H1 (cell line): ENCODE measurements at regions not wholly inside any gene's neighbourhood (a gene's known extent, or its start where the extent isn't known, plus 50 kb on each side); places are given as distances from the start of the nearest gene placed in this dataset.

Experiments
- CTCF ChIA-PET: fragments of 300-600 bp; sonication (Branson Sonifier 250); formaldehyde crosslinking; loops from one replicate; lab custom pipeline; 2021; ENCODE audit not compliant: partially characterized antibody; lab: Charles Lee
- POLR2A ChIA-PET: fragments of 300-600 bp; sonication (Branson Sonifier 250); formaldehyde crosslinking; loops from one replicate; lab custom pipeline; 2021; ENCODE audit warnings: inconsistent platforms; ENCODE audit not compliant: partially characterized antibody; lab: Charles Lee
- DNase-seq, 2 experiments: peaks; one replicate each; pipeline versions ENCODE4 v3.0.0 to v3.0.0-alpha.2; 2010 to 2022; ENCODE audit warnings: low spot score in 2 of 2, low read depth in 1 of 2, mixed read lengths in 1 of 2
- FAIRE-seq: peaks from 2 replicates; lab custom pipeline; 2011; peaks lifted over from hg19 to GRCh38; lab: Jason Lieb, UNC
- H2AFZ ChIP-seq: 2 replicates; pipeline ENCODE4 v1.8.1; 2012; ENCODE audit warnings: low read length, inconsistent platforms
- H2AK5ac ChIP-seq: 2 replicates; pipeline ENCODE4 v1.6.1; 2013; ENCODE audit warnings: low read depth, low read length
- H2BK120ac ChIP-seq: replicated peaks from 2 replicates; pipeline ENCODE3; 2013; ENCODE audit warnings: low read depth, low read length, inconsistent platforms
- H2BK12ac ChIP-seq: 2 replicates; pipeline ENCODE4 v1.6.1; 2013; ENCODE audit warnings: low read depth, low read length
- H2BK15ac ChIP-seq: 2 replicates; pipeline ENCODE4 v1.6.1; 2013; ENCODE audit warnings: low read length
- H2BK20ac ChIP-seq: 2 replicates; pipeline ENCODE4 v1.6.1; 2013; ENCODE audit warnings: low read length
- H2BK5ac ChIP-seq: 2 replicates; pipeline ENCODE4 v1.6.1; 2013; ENCODE audit warnings: low read depth, low read length
- H3K14ac ChIP-seq: 2 replicates; pipeline ENCODE4 v1.6.1; 2013; ENCODE audit warnings: inconsistent platforms; ENCODE audit not compliant: insufficient read length
- H3K18ac ChIP-seq: 2 replicates; pipeline ENCODE4 v1.6.1; 2013; ENCODE audit warnings: low read length; ENCODE audit errors: extremely low read depth
- H3K23ac ChIP-seq: 2 replicates; pipeline ENCODE4 v1.6.1; 2013; ENCODE audit warnings: inconsistent platforms; ENCODE audit not compliant: insufficient read length
- H3K23me2 ChIP-seq: 2 replicates; pipeline ENCODE4 v1.6.1; 2013; ENCODE audit warnings: low read depth, low read length
- H3K27ac ChIP-seq: 2 replicates; pipeline ENCODE4 v1.6.1; 2011; ENCODE audit warnings: low read depth, low read length, inconsistent platforms
- H3K27me3 ChIP-seq, 4 experiments: replicated peaks in 1 of 4; 1 replicate in 1 of 4; 2 replicates in 3 of 4; pipeline versions ENCODE4 v1.6.1 to v1.8.1; 2011 to 2013; ENCODE audit warnings: low read length in 3 of 4, mild to moderate bottlenecking in 3 of 4, inconsistent platforms in 2 of 4, mixed read lengths in 2 of 4, moderate library complexity in 1 of 4; ENCODE audit not compliant: control insufficient read depth in 3 of 4, insufficient read depth in 3 of 4; ENCODE audit errors: extremely low read depth in 1 of 4
- H3K36me3 ChIP-seq, 4 experiments: 2 replicates each; pipeline versions ENCODE4 v1.6.1 to v1.8.1; 2011 to 2013; ENCODE audit warnings: mild to moderate bottlenecking in 4 of 4, low read length in 3 of 4, moderate library complexity in 2 of 4, control low read depth in 1 of 4, inconsistent platforms in 1 of 4; ENCODE audit not compliant: insufficient read depth in 4 of 4, control insufficient read depth in 2 of 4
- H3K4ac ChIP-seq: replicated peaks from 2 replicates; pipeline ENCODE3; 2013; ENCODE audit warnings: low read length, low read depth, mixed read lengths, inconsistent platforms; ENCODE audit not compliant: insufficient read length
- H3K4me1 ChIP-seq, 4 experiments: replicated peaks in 1 of 4; 1 replicate in 1 of 4; 2 replicates in 3 of 4; pipeline versions ENCODE4 v1.6.1 to v1.8.1; 2011 to 2013; ENCODE audit warnings: low read length in 3 of 4, inconsistent platforms in 2 of 4, mixed read lengths in 1 of 4; ENCODE audit not compliant: insufficient read depth in 4 of 4, control insufficient read depth in 3 of 4
- H3K4me2 ChIP-seq, 2 experiments: 2 replicates each; pipeline versions ENCODE4 v1.6.1 to v1.8.1; 2011 to 2013; ENCODE audit warnings: low read depth in 2 of 2, low read length in 2 of 2, control low read depth in 1 of 2, inconsistent platforms in 1 of 2, mild to moderate bottlenecking in 1 of 2; ENCODE audit not compliant: insufficient read depth in 1 of 2
- H3K4me3 ChIP-seq, 4 experiments: fragments of 200-600, 300-600 bp in 1 of 4; sonication (generic), shearing (Covaris generic), sonication (Bioruptor Twin) in 1 of 4; 2 replicates each; pipeline versions ENCODE4 v1.5.1 to v1.8.1; 2011 to 2016; ENCODE audit warnings: low read length in 4 of 4, low read depth in 3 of 4, control low read depth in 2 of 4, inconsistent platforms in 2 of 4, mild to moderate bottlenecking in 2 of 4, mixed read lengths in 1 of 4, moderate library complexity in 1 of 4; ENCODE audit not compliant: insufficient read depth in 2 of 4; ENCODE audit errors: extremely low read depth in 1 of 4
- H3K56ac ChIP-seq: replicated peaks from 2 replicates; pipeline ENCODE3; 2013; ENCODE audit warnings: low read depth, mild to moderate bottlenecking, mixed read lengths, low read length, inconsistent platforms; ENCODE audit not compliant: insufficient read length
- H3K79me1 ChIP-seq: 2 replicates; pipeline ENCODE4 v1.6.1; 2013; ENCODE audit warnings: low read depth, low read length, control low read depth
- H3K79me2 ChIP-seq, 2 experiments: 2 replicates each; pipeline versions ENCODE4 v1.6.1 to v1.8.1; 2012 to 2013; ENCODE audit warnings: low read length in 2 of 2, mild to moderate bottlenecking in 2 of 2, inconsistent platforms in 1 of 2; ENCODE audit not compliant: insufficient read depth in 2 of 2, control insufficient read depth in 1 of 2
- H3K9ac ChIP-seq, 4 experiments: replicated peaks in 1 of 4; 1 replicate in 1 of 4; 2 replicates in 3 of 4; pipeline versions ENCODE4 v1.6.1 to v1.8.1; 2011 to 2013; ENCODE audit warnings: low read depth in 3 of 4, low read length in 3 of 4, control low read depth in 2 of 4, mild to moderate bottlenecking in 2 of 4, moderate library complexity in 2 of 4, inconsistent platforms in 1 of 4; ENCODE audit errors: extremely low read depth in 1 of 4
- H3K9me3 ChIP-seq, 2 experiments: 2 replicates each; pipeline versions ENCODE4 v1.6.1 to v1.8.1; 2012 to 2013; ENCODE audit warnings: mild to moderate bottlenecking in 2 of 2, moderate library complexity in 2 of 2, control low read depth in 1 of 2, inconsistent platforms in 1 of 2, low read depth in 1 of 2, low read length in 1 of 2, mixed read lengths in 1 of 2; ENCODE audit not compliant: insufficient read depth in 2 of 2
- H4K20me1 ChIP-seq, 2 experiments: replicated peaks in 1 of 2; 2 replicates each; pipeline versions ENCODE3 to v1.8.1; 2011 to 2013; ENCODE audit warnings: inconsistent platforms in 2 of 2, low read length in 2 of 2, mild to moderate bottlenecking in 1 of 2; ENCODE audit not compliant: insufficient read depth in 2 of 2, control insufficient read depth in 1 of 2
- H4K5ac ChIP-seq: 2 replicates; pipeline ENCODE4 v1.6.1; 2013; ENCODE audit warnings: low read length, low read depth, mixed read lengths, inconsistent platforms; ENCODE audit not compliant: insufficient read length
- H4K8ac ChIP-seq: 2 replicates; pipeline ENCODE4 v1.8.0; 2013; ENCODE audit warnings: mild to moderate bottlenecking, moderate library complexity, low read length, inconsistent platforms; ENCODE audit not compliant: insufficient read depth; ENCODE audit errors: extremely low read depth
- H4K91ac ChIP-seq: replicated peaks from 2 replicates; pipeline ENCODE3; 2013; ENCODE audit warnings: low read length, mixed read lengths, inconsistent platforms; ENCODE audit not compliant: insufficient read length
- E2F6 ChIP-seq: IDR thresholded peaks from 2 replicates; pipeline ENCODE4 v1.6.1; 2012; ENCODE audit warnings: inconsistent platforms
- KDM4A ChIP-seq: IDR thresholded peaks from one replicate; pipeline ENCODE4 v1.7.1; 2012; ENCODE audit warnings: low read depth, mild to moderate bottlenecking, moderate library complexity, low read length, inconsistent platforms; ENCODE audit not compliant: severe bottlenecking
- MAFK ChIP-seq: IDR thresholded peaks from 2 replicates; pipeline ENCODE4 v1.6.1; 2012; ENCODE audit warnings: low read depth, mild to moderate bottlenecking, improper control_type of control experiment, low read length
- NANOG ChIP-seq: IDR thresholded peaks from 2 replicates; pipeline ENCODE4 v1.6.1; 2011; ENCODE audit warnings: low read length, low read depth, mild to moderate bottlenecking, inconsistent platforms; ENCODE audit not compliant: insufficient read depth, poor library complexity, severe bottlenecking
- RBBP5 ChIP-seq: IDR thresholded peaks from 2 replicates; pipeline ENCODE4 v1.7.1; 2012; ENCODE audit warnings: low read depth, mild to moderate bottlenecking, inconsistent platforms, low read length, moderate library complexity, borderline replicate concordance
- SP4 ChIP-seq: IDR thresholded peaks from 2 replicates; pipeline ENCODE4 v1.6.1; 2012; ENCODE audit warnings: low read length, inconsistent platforms
- YY1 ChIP-seq: IDR thresholded peaks from 2 replicates; pipeline ENCODE4 v1.6.1; 2011; ENCODE audit warnings: low read depth, mild to moderate bottlenecking, low read length

DNA sequence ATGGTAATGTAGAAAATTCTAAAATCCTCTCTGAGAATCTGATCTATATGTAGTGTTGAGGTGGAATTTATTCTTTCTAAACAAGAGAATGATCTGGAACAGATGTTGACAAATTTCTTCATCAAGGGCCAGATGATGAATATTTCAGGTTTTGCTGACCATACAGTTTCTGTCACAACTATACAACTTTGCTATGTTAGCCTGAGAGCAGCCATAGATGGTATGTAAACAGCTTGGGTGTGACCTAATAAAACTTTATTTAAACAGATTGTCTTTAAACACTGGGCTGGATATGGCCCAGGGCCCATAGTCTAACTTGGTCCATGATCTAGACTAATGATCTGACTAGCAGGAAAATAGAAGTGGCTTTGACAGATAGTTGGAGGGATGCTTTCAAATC is 213.6 kb upstream of the CELF2 start:
- Histone ChIP-seq H3K23ac (no peak overlapping the region), H3K9me3 (no peaks in the 10 kb centered on the region), H2BK5ac (no peak overlapping the region), H3K27me3 (peaks cover 0 to 1% (median 0%) of the 10 kb centered on the region in 4 experiments; a peak in 1 of 7 replicates), H3K14ac (no peak overlapping the region), H2BK120ac (no peak overlapping the region), H2AFZ (no peak overlapping the region), H3K36me3 (no peaks in the 10 kb centered on the region), H3K4ac (no peak overlapping the region), H3K23me2 (no peaks in the 10 kb centered on the region), H4K20me1 (no peaks in the 10 kb centered on the region), H3K4me1 (0 out of 7 replicates have a peak, but pooled peaks cover 0 to 3% (median 0%) of the 10 kb centered on the region in 4 experiments), H2BK15ac (no peak overlapping the region), H2BK12ac (no peak overlapping the region), H3K9ac (no peak overlapping the region), H3K56ac (no peak overlapping the region), H4K8ac (no peak overlapping the region), H3K4me3 (no peak overlapping the region), H4K91ac (no peak overlapping the region), H3K27ac (no peak overlapping the region), H4K5ac (no peak overlapping the region), H2AK5ac (no peak overlapping the region), H3K4me2 (no peak overlapping the region), H2BK20ac (no peak overlapping the region), H3K79me2 (no peaks in the 10 kb centered on the region), H3K18ac (no peak overlapping the region), H3K79me1 (no peaks in the 10 kb centered on the region)
- no peak for TF ChIP-seq E2F6
- TF ChIP-seq KDM4A: no peak
- no peak for TF ChIP-seq SP4
- no peak for TF ChIP-seq RBBP5
- TF ChIP-seq MAFK: no peak
- TF ChIP-seq YY1: no peak
- TF ChIP-seq NANOG: no peak
- CTCF ChIA-PET: no interaction called here
- POLR2A ChIA-PET: no interaction called here
- no peak for DNase-seq
- FAIRE-seq: no peak
